ENCODE measurements at regions not wholly inside any gene's neighbourhood (a gene's known extent, or its start where the extent isn't known, plus 50 kb on each side); places are given as distances from the start of the nearest gene placed in this dataset.

- H3K9me3 ChIP-seq (ENCODE audit: control insufficient read depth, insufficient read depth, low read depth, low read length): no peaks in the 10 kb centered on the region
- ChIA-PET POLR2A (no interaction called here), CTCF (no interaction called here)
- H3K36me3 ChIP-seq (ENCODE audit: control insufficient read depth in 2 of 2, insufficient read depth in 1 of 2, low read length in 2 of 2): no peaks in the 10 kb centered on the region
- TF ChIP-seq ZSCAN18 (tag by site-specific recombination; IDR thresholded peaks at IDR 0.05) (no peak), ZNF157 (tag by site-specific recombination; IDR thresholded peaks at IDR 0.05) (no peak), GFI1B (tag by site-specific recombination; IDR thresholded peaks at IDR 0.05) (no peak), ZNF768 (tag by site-specific recombination; IDR thresholded peaks at IDR 0.05) (no peak), GLIS2 (tag by site-specific recombination; IDR thresholded peaks at IDR 0.05) (no peak), ZNF791 (tag by site-specific recombination; IDR thresholded peaks at IDR 0.05) (no peak), ZNF660 (tag by site-specific recombination; IDR thresholded peaks at IDR 0.05) (no peak), ZNF843 (tag by site-specific recombination; IDR thresholded peaks at IDR 0.05) (no peak), ZNF670 (tag by site-specific recombination; IDR thresholded peaks at IDR 0.05; ENCODE audit: low read depth) (no peak), ZNF280D (tag by site-specific recombination; IDR thresholded peaks at IDR 0.05) (no peak), PRDM4 (tag by site-specific recombination; IDR thresholded peaks at IDR 0.05) (no peak), KLF10 (tag by site-specific recombination; IDR thresholded peaks at IDR 0.05) (no peak), ZNF311 (tag by site-specific recombination; IDR thresholded peaks at IDR 0.05; ENCODE audit: borderline replicate concordance) (no peak), PRDM6 (tag by site-specific recombination; IDR thresholded peaks at IDR 0.05) (no peak), ZNF324 (tag by site-specific recombination; IDR thresholded peaks at IDR 0.05) (no peak), PRDM2 (tag by site-specific recombination; IDR thresholded peaks at IDR 0.05; ENCODE audit: borderline replicate concordance) (no peak)
- H3K27ac ChIP-seq (ENCODE audit: extremely low read depth, low read depth, low read length): no peak overlapping the region
- H3K4me1 ChIP-seq (ENCODE audit: control insufficient read depth, insufficient read depth, low read length): no peaks in the 10 kb centered on the region
- H3K4me3 ChIP-seq (ENCODE audit: low read depth, low read length): no peak overlapping the region
Measured at GRCh38 chr18:30754846-30755245, 287.7 kb downstream of the DSC3 start.
